SK-MEL-5 (cell line): ENCODE measurements at regions not wholly inside any gene's neighbourhood (a gene's known extent, or its start where the extent isn't known, plus 50 kb on each side); places are given as distances from the start of the nearest gene placed in this dataset.

Experiments used
- DNase-seq: peaks from one replicate; pipeline ENCODE4 v3.0.0-alpha.2; 2016; ENCODE audit warnings: low read depth, low spot score
- in situ Hi-C: cut with HindIII; loops from 2 replicates; pipeline ENCODE4 v1.10.0; 2016; ENCODE audit warnings: low sequenced_read_pairs, high pct_unique_total_duplicates, low pct_unique_long_range_greater_than_20kb

GRCh38 chr7:119438315-119438714, 834.7 kb upstream of the KCND2 start:
- in situ Hi-C loops, result no loop called here

GRCh38 chr7:119439192-119439591, 833.8 kb upstream of the KCND2 start:
- no peak for DNase-seq
- in situ Hi-C loops, result no loop called here

More at GRCh38 chr7:119438315-119438714, 834.7 kb upstream of the KCND2 start:
- no peak for DNase-seq

GRCh38 chr7:119452401-119452800, 820.6 kb upstream of the KCND2 start:
- DNase-seq, result no peak

GRCh38 chr7:119465798-119466305, 807.1 kb upstream of the KCND2 start:
- in situ Hi-C loops, result no loop called here
- DNase-seq, result no peak

More at GRCh38 chr7:119452401-119452800, 820.6 kb upstream of the KCND2 start:
- in situ Hi-C loops, result no loop called here

GRCh38 chr7:119472408-119473038, 800.5 kb upstream of the KCND2 start:
- in situ Hi-C loops, result no loop called here
- DNase-seq, result no peak

- peak; percentile 76 for DNase-seq
- in situ Hi-C loops, result no loop called here
Measured at GRCh38 chr7:119482209-119482608, 790.8 kb upstream of the KCND2 start.

- DNase-seq, result peak; percentile 60
- in situ Hi-C loops, result no loop called here
Measured at GRCh38 chr7:119482671-119483070, 790.3 kb upstream of the KCND2 start.

- in situ Hi-C loops, result no loop called here
- DNase-seq, result no peak
Measured at GRCh38 chr7:119483364-119483763, 789.6 kb upstream of the KCND2 start.

- DNase-seq, result no peak
- in situ Hi-C loops, result no loop called here
Measured at GRCh38 chr7:119514326-119514725, 758.6 kb upstream of the KCND2 start.

GRCh38 chr7:119515214-119515613, 757.8 kb upstream of the KCND2 start:
- in situ Hi-C loops, result no loop called here

GRCh38 chr7:119515962-119516361, 757.0 kb upstream of the KCND2 start:
- in situ Hi-C loops, result no loop called here
- DNase-seq, result no peak

More at GRCh38 chr7:119515214-119515613, 757.8 kb upstream of the KCND2 start:
- no peak for DNase-seq

- in situ Hi-C loops, result no loop called here
- no peak for DNase-seq
Measured at GRCh38 chr7:119522263-119522662, 750.7 kb upstream of the KCND2 start.

- DNase-seq, result no peak
- in situ Hi-C loops, result no loop called here
Measured at GRCh38 chr7:119522698-119523097, 750.3 kb upstream of the KCND2 start.

- in situ Hi-C loops, result no loop called here
- peak; percentile 39 for DNase-seq
Measured at GRCh38 chr7:119545118-119545517, 727.9 kb upstream of the KCND2 start.

- no peak for DNase-seq
- in situ Hi-C loops, result no loop called here
Measured at GRCh38 chr7:119555788-119556187, 717.2 kb upstream of the KCND2 start.

GRCh38 chr7:119556436-119556835, 716.5 kb upstream of the KCND2 start:
- in situ Hi-C loops, result no loop called here
- no peak for DNase-seq

- DNase-seq, result no peak
- in situ Hi-C loops, result no loop called here
Measured at GRCh38 chr7:119561751-119562150, 711.2 kb upstream of the KCND2 start.

- in situ Hi-C loops, result no loop called here
- DNase-seq, result no peak
Measured at GRCh38 chr7:119562839-119563238, 710.1 kb upstream of the KCND2 start.

GRCh38 chr7:119571666-119572065, 701.3 kb upstream of the KCND2 start:
- no peak for DNase-seq
- in situ Hi-C loops, result no loop called here

GRCh38 chr7:119572132-119572531, 700.8 kb upstream of the KCND2 start:
- DNase-seq, result no peak
- in situ Hi-C loops, result no loop called here
